CD8-positive, alpha-beta memory T cell (primary cell): ENCODE measurements at regions not wholly inside any gene's neighbourhood (a gene's known extent, or its start where the extent isn't known, plus 50 kb on each side); places are given as distances from the start of the nearest gene placed in this dataset.
A peak's percentile ranks its signal among the peaks of the same experiment; 100 is the strongest.
"Not testable (repeated sequence)": the region's sequence is repeated elsewhere in the genome, so short reads cannot be mapped to it uniquely, and the experiment has no call there.

Experiments used
- CTCF ChIA-PET: fragments of 350-600 bp; sonication (Branson Sonifier 250); formaldehyde crosslinking; loops from one replicate; lab custom pipeline; 2021; ENCODE audit warnings: antibody characterized with exemption; lab: Charles Lee
- POLR2A ChIA-PET: fragments of 350-600 bp; sonication (Branson Sonifier 250); formaldehyde crosslinking; loops from one replicate; lab custom pipeline; 2021; ENCODE audit warnings: antibody characterized with exemption; lab: Charles Lee
- DNase-seq, 5 donors: peaks; one replicate each; pipeline versions ENCODE4 v3.0.0 to v3.0.0-alpha.2; 2020 to 2022; ENCODE audit warnings: mixed read lengths in 1 of 5
- H3K27ac ChIP-seq: one replicate; pipeline ENCODE4 v1.7.0; 2013; ENCODE audit warnings: low read depth, mild to moderate bottlenecking, low read length, moderate library complexity
- H3K27me3 ChIP-seq: 2 replicates; pipeline ENCODE4 v1.7.0; 2013; ENCODE audit warnings: low read length, mild to moderate bottlenecking; ENCODE audit not compliant: insufficient read depth, poor library complexity, severe bottlenecking
- H3K36me3 ChIP-seq: 2 replicates; pipeline ENCODE4 v1.7.0; 2013; ENCODE audit warnings: mild to moderate bottlenecking, low read length, moderate library complexity; ENCODE audit not compliant: insufficient read depth
- H3K4me1 ChIP-seq: 2 replicates; pipeline ENCODE4 v1.7.0; 2013; ENCODE audit warnings: mild to moderate bottlenecking, low read length, moderate library complexity; ENCODE audit not compliant: insufficient read depth
- H3K4me3 ChIP-seq: 2 replicates; pipeline ENCODE4 v1.7.0; 2013; ENCODE audit warnings: mild to moderate bottlenecking, low read length
- H3K9me3 ChIP-seq: 2 replicates; pipeline ENCODE4 v1.7.0; 2013; ENCODE audit warnings: mild to moderate bottlenecking, low read length
- H3K27ac Mint-ChIP-seq, 8 donors: one replicate each; pipeline ENCODE4 v1.8.0; 2020 to 2021; ENCODE audit warnings: mixed read lengths in 8 of 8, mild to moderate bottlenecking in 6 of 8, inconsistent platforms in 3 of 8, moderate library complexity in 3 of 8
- H3K27me3 Mint-ChIP-seq, 2 donors: one replicate each; pipeline ENCODE4 v1.8.0; 2020 to 2021; ENCODE audit warnings: mixed read lengths in 2 of 2, mild to moderate bottlenecking in 1 of 2, moderate library complexity in 1 of 2
- H3K36me3 Mint-ChIP-seq, 3 donors: one replicate each; pipeline ENCODE4 v1.8.0; 2020 to 2021; ENCODE audit warnings: mixed read lengths in 3 of 3, inconsistent platforms in 1 of 3, mild to moderate bottlenecking in 1 of 3
- H3K4me1 Mint-ChIP-seq, 3 donors: one replicate each; pipeline ENCODE4 v1.8.0; 2020 to 2021; ENCODE audit warnings: mixed read lengths in 3 of 3, inconsistent platforms in 1 of 3, mild to moderate bottlenecking in 1 of 3
- H3K4me3 Mint-ChIP-seq, 7 donors: one replicate each; pipeline ENCODE4 v1.8.0; 2020 to 2021; ENCODE audit warnings: mixed read lengths in 7 of 7, mild to moderate bottlenecking in 6 of 7, moderate library complexity in 4 of 7, inconsistent platforms in 2 of 7
- H3K9me3 Mint-ChIP-seq, 5 donors: one replicate each; pipeline ENCODE4 v1.8.0; 2020 to 2022; ENCODE audit warnings: mixed read lengths in 5 of 5, mild to moderate bottlenecking in 3 of 5, moderate library complexity in 2 of 5, inconsistent platforms in 1 of 5

GRCh38 chr13:107927557-107927956 lies 287.8 kb downstream of the LIG4 start:
- DNase-seq = no peak
- H3K4me3 Mint-ChIP-seq = no peak overlapping the region
- POLR2A ChIA-PET = no interaction called here
- H3K9me3 Mint-ChIP-seq = peaks cover 0 to 17% (median 10%) of the 10 kb centered on the region in 5 donors
- H3K36me3 Mint-ChIP-seq = no peaks in the 10 kb centered on the region
- CTCF ChIA-PET = no interaction called here
- H3K27me3 Mint-ChIP-seq = no peaks in the 10 kb centered on the region
- H3K27ac ChIP-seq = no peak overlapping the region
- no peaks in the 10 kb centered on the region for H3K27me3 ChIP-seq
- H3K4me1 ChIP-seq = no peaks in the 10 kb centered on the region
- H3K9me3 ChIP-seq = no peaks in the 10 kb centered on the region
- no peaks in the 10 kb centered on the region for H3K4me1 Mint-ChIP-seq
- no peaks in the 10 kb centered on the region for H3K36me3 ChIP-seq
- no peak overlapping the region for H3K27ac Mint-ChIP-seq
- H3K4me3 ChIP-seq = no peak overlapping the region

GRCh38 chr13:107926515-107926914 lies 288.8 kb downstream of the LIG4 start:
- POLR2A ChIA-PET, H3K4me1 ChIP-seq, H3K4me3 Mint-ChIP-seq, H3K27ac Mint-ChIP-seq, H3K9me3 ChIP-seq, H3K36me3 Mint-ChIP-seq, H3K27me3 Mint-ChIP-seq, CTCF ChIA-PET, H3K27me3 ChIP-seq, DNase-seq, H3K4me3 ChIP-seq, H3K36me3 ChIP-seq, H3K4me1 Mint-ChIP-seq: not testable (repeated sequence)
- H3K27ac ChIP-seq = peak overlapping the region; percentile 43
- peaks cover 0 to 17% (median 7%) of the 10 kb centered on the region in 5 donors for H3K9me3 Mint-ChIP-seq

- H3K36me3 Mint-ChIP-seq, DNase-seq, POLR2A ChIA-PET, H3K4me3 Mint-ChIP-seq, CTCF ChIA-PET, H3K27me3 Mint-ChIP-seq, H3K4me3 ChIP-seq, H3K4me1 ChIP-seq, H3K9me3 ChIP-seq, H3K4me1 Mint-ChIP-seq, H3K27ac ChIP-seq, H3K27ac Mint-ChIP-seq, H3K27me3 ChIP-seq, H3K36me3 ChIP-seq: not testable (repeated sequence)
- H3K9me3 Mint-ChIP-seq = peaks cover 4 to 11% (median 6%) of the 10 kb centered on the region in 5 donors
These were observed 298.4 kb downstream of the LIG4 start for GRCh38 chr13:107916902-107917301.

GRCh38 chr13:107912745-107913144 lies 302.6 kb downstream of the LIG4 start:
- H3K36me3 Mint-ChIP-seq = no peaks in the 10 kb centered on the region
- H3K27me3 Mint-ChIP-seq = no peaks in the 10 kb centered on the region
- no peak overlapping the region for H3K27ac Mint-ChIP-seq
- H3K4me3 ChIP-seq = no peak overlapping the region
- POLR2A ChIA-PET = no interaction called here
- no peaks in the 10 kb centered on the region for H3K36me3 ChIP-seq
- H3K9me3 Mint-ChIP-seq = peaks cover 4 to 25% (median 12%) of the 10 kb centered on the region in 5 donors
- no peaks in the 10 kb centered on the region for H3K9me3 ChIP-seq
- peak overlapping the region; percentile 7 for H3K27ac ChIP-seq
- no peaks in the 10 kb centered on the region for H3K4me1 ChIP-seq
- H3K4me1 Mint-ChIP-seq = no peaks in the 10 kb centered on the region
- no peaks in the 10 kb centered on the region for H3K27me3 ChIP-seq
- CTCF ChIA-PET = no interaction called here
- no peak for DNase-seq
- H3K4me3 Mint-ChIP-seq = no peak overlapping the region

GRCh38 chr13:107907065-107907805 lies 308.1 kb downstream of the LIG4 start:
- Mint-ChIP-seq H3K9me3 (peaks cover 0 to 30% (median 18%) of the 10 kb centered on the region in 5 donors), H3K36me3 (no peaks in the 10 kb centered on the region), H3K27ac (no peak overlapping the region), H3K4me3 (no peak overlapping the region), H3K27me3 (no peaks in the 10 kb centered on the region), H3K4me1 (no peaks in the 10 kb centered on the region)
- Histone ChIP-seq H3K36me3 (no peaks in the 10 kb centered on the region), H3K27ac (no peak overlapping the region), H3K4me1 (no peaks in the 10 kb centered on the region), H3K9me3 (no peaks in the 10 kb centered on the region), H3K27me3 (no peaks in the 10 kb centered on the region), H3K4me3 (no peak overlapping the region)
- CTCF ChIA-PET = no interaction called here
- POLR2A ChIA-PET = no interaction called here
- DNase-seq = no peak

GRCh38 chr13:107906131-107906530 lies 309.2 kb downstream of the LIG4 start:
- H3K4me3 ChIP-seq = no peak overlapping the region
- CTCF ChIA-PET = no interaction called here
- no peaks in the 10 kb centered on the region for H3K4me1 ChIP-seq
- no peaks in the 10 kb centered on the region for H3K27me3 ChIP-seq
- Mint-ChIP-seq H3K27me3 (no peaks in the 10 kb centered on the region), H3K9me3 (peaks cover 1 to 21% (median 14%) of the 10 kb centered on the region in 5 donors), H3K36me3 (no peaks in the 10 kb centered on the region), H3K4me3 (no peak overlapping the region), H3K27ac (no peak overlapping the region), H3K4me1 (no peaks in the 10 kb centered on the region)
- DNase-seq = no peak
- H3K36me3 ChIP-seq = no peaks in the 10 kb centered on the region
- H3K27ac ChIP-seq = no peak overlapping the region
- POLR2A ChIA-PET = no interaction called here
- no peaks in the 10 kb centered on the region for H3K9me3 ChIP-seq

GRCh38 chr13:107901996-107902562 lies 313.3 kb downstream of the LIG4 start:
- ChIA-PET POLR2A (no interaction called here), CTCF (no interaction called here)
- H3K27me3 Mint-ChIP-seq = no peaks in the 10 kb centered on the region

GRCh38 chr13:107901230-107901629 lies 314.1 kb downstream of the LIG4 start:
- DNase-seq = no peak
- ChIA-PET CTCF (no interaction called here), POLR2A (no interaction called here)
- peaks cover 4% of the 10 kb centered on the region for H3K9me3 ChIP-seq
- no peaks in the 10 kb centered on the region for H3K27me3 ChIP-seq
- no peaks in the 10 kb centered on the region for H3K27me3 Mint-ChIP-seq
- H3K4me1 ChIP-seq = no peaks in the 10 kb centered on the region
- no peaks in the 10 kb centered on the region for H3K36me3 ChIP-seq
- H3K4me3 Mint-ChIP-seq = no peak overlapping the region
- H3K4me1 Mint-ChIP-seq = no peaks in the 10 kb centered on the region
- no peak overlapping the region for H3K27ac Mint-ChIP-seq
- H3K9me3 Mint-ChIP-seq = peaks cover 0 to 13% (median 7%) of the 10 kb centered on the region in 5 donors
- H3K27ac ChIP-seq = no peak overlapping the region
- no peaks in the 10 kb centered on the region for H3K36me3 Mint-ChIP-seq
- H3K4me3 ChIP-seq = no peak overlapping the region

More at GRCh38 chr13:107901996-107902562, 313.3 kb downstream of the LIG4 start:
- H3K4me3 Mint-ChIP-seq = no peak overlapping the region
- no peaks in the 10 kb centered on the region for H3K4me1 Mint-ChIP-seq
- H3K9me3 Mint-ChIP-seq = peaks cover 0 to 13% (median 5%) of the 10 kb centered on the region in 5 donors
- Histone ChIP-seq H3K4me3 (no peak overlapping the region), H3K27ac (no peak overlapping the region), H3K4me1 (no peaks in the 10 kb centered on the region), H3K9me3 (peaks cover 4% of the 10 kb centered on the region), H3K36me3 (no peaks in the 10 kb centered on the region), H3K27me3 (no peaks in the 10 kb centered on the region)
- no peak for DNase-seq
- H3K27ac Mint-ChIP-seq = no peak overlapping the region
- no peaks in the 10 kb centered on the region for H3K36me3 Mint-ChIP-seq
